B cell (primary cell): ENCODE measurements at regions not wholly inside any gene's neighbourhood (a gene's known extent, or its start where the extent isn't known, plus 50 kb on each side); places are given as distances from the start of the nearest gene placed in this dataset.
A peak's percentile ranks its signal among the peaks of the same experiment; 100 is the strongest.

Source experiments
- ATAC-seq: fragments of 200-7000 bp; cut with Tn5 transposase; one replicate; pipeline ENCODE4 v1.10.0; 2021; ENCODE audit warnings: low read depth, mild to moderate bottlenecking, moderate number of reproducible peaks, moderate library complexity
- CTCF ChIA-PET: fragments of 350-600 bp; sonication (Branson Sonifier 250); formaldehyde crosslinking; loops from one replicate; lab custom pipeline; 2021; ENCODE audit warnings: antibody characterized with exemption, inconsistent platforms; lab: Charles Lee
- POLR2A ChIA-PET: fragments of 350-600 bp; sonication (Branson Sonifier 250); formaldehyde crosslinking; loops from one replicate; lab custom pipeline; 2021; ENCODE audit warnings: antibody characterized with exemption; lab: Charles Lee
- DNase-seq: peaks from one replicate; pipeline ENCODE4 v3.0.0; 2013
- H2AFZ ChIP-seq: 2 replicates; pipeline ENCODE4 v1.6.1; 2012; ENCODE audit warnings: mild to moderate bottlenecking, low read depth, low read length; ENCODE audit not compliant: insufficient read depth, poor library complexity, severe bottlenecking
- H3K27ac ChIP-seq, 2 donors: 1 replicate in 1 of 2; 2 replicates in 1 of 2; pipeline ENCODE4 v1.5.1; 2012 to 2013; ENCODE audit warnings: low read length in 2 of 2, mild to moderate bottlenecking in 2 of 2, moderate library complexity in 1 of 2
- H3K27me3 ChIP-seq, 4 experiments: fragments of 200-600 bp in 1 of 4; sonication (generic) in 1 of 4; replicated peaks in 1 of 4; 1 replicate in 2 of 4; 2 replicates in 2 of 4; pipeline versions ENCODE4 v1.6.1 to v1.7.0; 2013 to 2016; ENCODE audit warnings: low read length in 3 of 4, mild to moderate bottlenecking in 2 of 4, mixed read lengths in 1 of 4, moderate library complexity in 1 of 4; ENCODE audit not compliant: insufficient read depth in 4 of 4, control insufficient read depth in 3 of 4; ENCODE audit errors: control extremely low read depth in 1 of 4
- H3K36me3 ChIP-seq, 2 experiments: replicated peaks in 1 of 2; 1 replicate in 1 of 2; 2 replicates in 1 of 2; pipeline versions ENCODE4 v1.6.1 to v1.7.1; 2013; ENCODE audit warnings: low read length in 1 of 2; ENCODE audit not compliant: insufficient read depth in 2 of 2, control insufficient read depth in 1 of 2; ENCODE audit errors: control extremely low read depth in 1 of 2, extremely low read depth in 1 of 2
- H3K4me1 ChIP-seq, 2 donors: fragments of 200-600 bp in 1 of 2; sonication (generic) in 1 of 2; 1 replicate in 1 of 2; 2 replicates in 1 of 2; pipeline versions ENCODE4 v1.5.1 to v1.6.1; 2013 to 2017; ENCODE audit warnings: low read length in 2 of 2; ENCODE audit not compliant: control insufficient read depth in 2 of 2, insufficient read depth in 2 of 2
- H3K4me2 ChIP-seq: replicated peaks from 2 replicates; pipeline ENCODE3; 2012; ENCODE audit warnings: mild to moderate bottlenecking, low read depth, low read length; ENCODE audit not compliant: poor library complexity, severe bottlenecking
- H3K4me3 ChIP-seq, 5 experiments: fragments of 200-600 bp in 1 of 5; sonication (generic) in 1 of 5; 1 replicate in 3 of 5; 2 replicates in 2 of 5; pipeline versions ENCODE4 v1.5.1 to v1.7.0; 2011 to 2016; ENCODE audit warnings: low read length in 4 of 5, mild to moderate bottlenecking in 4 of 5, low read depth in 2 of 5, control low read depth in 1 of 5, moderate library complexity in 1 of 5; ENCODE audit not compliant: insufficient read depth in 1 of 5; ENCODE audit errors: control extremely low read depth in 1 of 5, extremely low read depth in 1 of 5
- H3K79me2 ChIP-seq: fragments of 200-600 bp; sonication (generic); one replicate; pipeline ENCODE4 v1.6.0; 2016; ENCODE audit warnings: low read length; ENCODE audit not compliant: control insufficient read depth, insufficient read depth
- H3K9ac ChIP-seq: fragments of 200-600 bp; sonication (generic); 2 replicates; pipeline ENCODE4 v1.6.1; 2017; ENCODE audit warnings: mild to moderate bottlenecking, low read length, moderate library complexity
- H3K9me3 ChIP-seq, 3 donors: one replicate each; pipeline versions ENCODE4 v1.6.1 to v1.7.1; 2013; ENCODE audit warnings: low read length in 2 of 3; ENCODE audit not compliant: control insufficient read depth in 2 of 3, insufficient read depth in 1 of 3; ENCODE audit errors: control extremely low read depth in 1 of 3
- H4K20me1 ChIP-seq: 2 replicates; pipeline ENCODE4 v1.6.0; 2012; ENCODE audit warnings: mild to moderate bottlenecking, low read length; ENCODE audit not compliant: insufficient read depth, control insufficient read depth, poor library complexity, severe bottlenecking
- H3K27ac Mint-ChIP-seq: one replicate; pipeline ENCODE4 v1.8.0; 2021; ENCODE audit warnings: mixed read lengths
- H3K27me3 Mint-ChIP-seq: one replicate; pipeline ENCODE4 v1.8.0; 2021; ENCODE audit warnings: mixed read lengths
- H3K4me1 Mint-ChIP-seq: one replicate; pipeline ENCODE4 v1.8.0; 2021; ENCODE audit warnings: mixed read lengths
- H3K4me3 Mint-ChIP-seq: one replicate; pipeline ENCODE4 v1.8.0; 2021; ENCODE audit warnings: mixed read lengths
- H3K9me3 Mint-ChIP-seq: one replicate; pipeline ENCODE4 v1.8.0; 2022; ENCODE audit warnings: mixed read lengths; ENCODE audit not compliant: insufficient read depth
- EZH2 ChIP-seq: IDR thresholded peaks from 2 replicates; pipeline ENCODE4 v1.6.1; 2012; ENCODE audit warnings: borderline replicate concordance, low read depth, mild to moderate bottlenecking, moderate library complexity, low read length; ENCODE audit not compliant: insufficient read depth, poor library complexity, severe bottlenecking
- WGBS: methylation state at CpG from one replicate; pipeline ENCODE4 v1.1.5; 2013; ENCODE audit warnings: missing lambda C conversion rate; ENCODE audit not compliant: insufficient coverage; 5-methylcytosine and 5-hydroxymethylcytosine counted together
- intact Hi-C: fragments of 100-400 bp; cut with micrococcal nuclease; formaldehyde crosslinking; loops from one replicate; pipeline ENCODE4 v1.10.0; 2022
- TF ChIP-seq, protein P1 (sequence below): fragments of 200-600 bp; IDR thresholded peaks from one replicate; pipeline ENCODE4 v1.8.0; 2022; ENCODE audit warnings: antibody characterized with exemption, mild to moderate bottlenecking

- Histone ChIP-seq H3K4me1 (peaks cover 27 to 29% of the 10 kb centered on the region in 2 donors), H3K36me3 (no peaks in the 10 kb centered on the region), H2AFZ (peak overlapping the region; percentile 49), H3K79me2 (no peaks in the 10 kb centered on the region), H3K27ac (no peak overlapping the region), H3K9me3 (peaks cover 0 to 9% (median 0%) of the 10 kb centered on the region in 3 donors), H4K20me1 (no peaks in the 10 kb centered on the region), H3K4me2 (peak overlapping the region; percentile 64), H3K4me3 (no peak overlapping the region), H3K27me3 (no peaks in the 10 kb centered on the region), H3K9ac (peak overlapping the region; percentile 36)
- 1% methylated on average over 8 of the region's 9 CpGs for WGBS
- intact Hi-C loops: no loop called here
- H3K4me3 Mint-ChIP-seq: peak overlapping the region; percentile 75
- peak overlapping the region; percentile 71 for H3K27ac Mint-ChIP-seq
- no peaks in the 10 kb centered on the region for H3K27me3 Mint-ChIP-seq
- peaks cover 29% of the 10 kb centered on the region for H3K4me1 Mint-ChIP-seq
- ChIA-PET CTCF (no interaction called here), POLR2A (no interaction called here)
- TF ChIP-seq, protein P1, sequence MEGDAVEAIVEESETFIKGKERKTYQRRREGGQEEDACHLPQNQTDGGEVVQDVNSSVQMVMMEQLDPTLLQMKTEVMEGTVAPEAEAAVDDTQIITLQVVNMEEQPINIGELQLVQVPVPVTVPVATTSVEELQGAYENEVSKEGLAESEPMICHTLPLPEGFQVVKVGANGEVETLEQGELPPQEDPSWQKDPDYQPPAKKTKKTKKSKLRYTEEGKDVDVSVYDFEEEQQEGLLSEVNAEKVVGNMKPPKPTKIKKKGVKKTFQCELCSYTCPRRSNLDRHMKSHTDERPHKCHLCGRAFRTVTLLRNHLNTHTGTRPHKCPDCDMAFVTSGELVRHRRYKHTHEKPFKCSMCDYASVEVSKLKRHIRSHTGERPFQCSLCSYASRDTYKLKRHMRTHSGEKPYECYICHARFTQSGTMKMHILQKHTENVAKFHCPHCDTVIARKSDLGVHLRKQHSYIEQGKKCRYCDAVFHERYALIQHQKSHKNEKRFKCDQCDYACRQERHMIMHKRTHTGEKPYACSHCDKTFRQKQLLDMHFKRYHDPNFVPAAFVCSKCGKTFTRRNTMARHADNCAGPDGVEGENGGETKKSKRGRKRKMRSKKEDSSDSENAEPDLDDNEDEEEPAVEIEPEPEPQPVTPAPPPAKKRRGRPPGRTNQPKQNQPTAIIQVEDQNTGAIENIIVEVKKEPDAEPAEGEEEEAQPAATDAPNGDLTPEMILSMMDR: no peak
- TF ChIP-seq EZH2: no peak
- ATAC-seq (peak; percentile 76), DNase-seq (peak; percentile 59)
- no peaks in the 10 kb centered on the region for H3K9me3 Mint-ChIP-seq
Measured at GRCh38 chr6:119442776-119443184, 93.2 kb upstream of the MAN1A1 start.

- H3K4me3 ChIP-seq: no peak overlapping the region
- TF ChIP-seq, protein P1: no peak
- no peak for TF ChIP-seq EZH2
- DNase-seq: no peak
Measured at GRCh38 chr6:119440953-119441352, 91.4 kb upstream of the MAN1A1 start.

More at GRCh38 chr6:119440953-119441352, 91.4 kb upstream of the MAN1A1 start:
- Histone ChIP-seq H4K20me1 (no peaks in the 10 kb centered on the region), H3K4me2 (no peak overlapping the region), H3K4me1 (peaks cover 27 to 29% of the 10 kb centered on the region in 2 donors), H3K27me3 (no peaks in the 10 kb centered on the region), H2AFZ (no peak overlapping the region), H3K9me3 (peaks cover 0 to 9% (median 0%) of the 10 kb centered on the region in 3 donors), H3K9ac (no peak overlapping the region), H3K27ac (no peak overlapping the region), H3K79me2 (no peaks in the 10 kb centered on the region), H3K36me3 (no peaks in the 10 kb centered on the region)
- ChIA-PET CTCF (no interaction called here), POLR2A (no interaction called here)
- no peak overlapping the region for H3K27ac Mint-ChIP-seq
- intact Hi-C loops: no loop called here
- peaks cover 29% of the 10 kb centered on the region for H3K4me1 Mint-ChIP-seq
- H3K27me3 Mint-ChIP-seq: no peaks in the 10 kb centered on the region
- ATAC-seq: no peak
- no peaks in the 10 kb centered on the region for H3K9me3 Mint-ChIP-seq
- no peak overlapping the region for H3K4me3 Mint-ChIP-seq
- WGBS: 98% methylated on average over 36 of the region's 37 CpGs
